ENCODE measurements at regions not wholly inside any gene's neighbourhood (a gene's known extent, or its start where the extent isn't known, plus 50 kb on each side); places are given as distances from the start of the nearest gene placed in this dataset.
A peak's percentile ranks its signal among the peaks of the same experiment; 100 is the strongest.

GRCh38 chrX:116009861-116010710 lies 160.5 kb upstream of the AGTR2 start:
- H3K9me3 ChIP-seq (ENCODE audit: insufficient read depth, low read depth, low read length): no peaks in the 10 kb centered on the region
- H3K9ac ChIP-seq (ENCODE audit: low read depth, low read length, poor library complexity, severe bottlenecking): no peak overlapping the region
- TF ChIP-seq CTCF (conservative IDR thresholded peaks at IDR 0.05; ENCODE audit: low read length) (no peak), EZH2phosphoT487 (IDR thresholded peaks at IDR 0.05; ENCODE audit: borderline replicate concordance) (no peak)
- H3K4me3 ChIP-seq (ENCODE audit: low read length, poor library complexity, severe bottlenecking): peak overlapping the region; percentile 17
- no peaks in the 10 kb centered on the region for H3K4me1 ChIP-seq (ENCODE audit: insufficient read depth, low read length, poor library complexity, severe bottlenecking)
- no peaks in the 10 kb centered on the region for H4K20me1 ChIP-seq (ENCODE audit: insufficient read depth, low read length, poor library complexity, severe bottlenecking)
- peak overlapping the region; percentile 49; the same call in 1 of the 2 replicates for H2AFZ ChIP-seq (ENCODE audit: low read length)
- no peaks in the 10 kb centered on the region for H3K79me2 ChIP-seq (ENCODE audit: insufficient read depth, low read length)
- no peaks in the 10 kb centered on the region for H3K9me2 ChIP-seq (replicated peaks; ENCODE audit: low read depth, low read length)
- no peaks in the 10 kb centered on the region for H3K36me3 ChIP-seq (ENCODE audit: insufficient read depth, low read length)
- no peak overlapping the region for H3K4me2 ChIP-seq (ENCODE audit: low read depth, low read length, poor library complexity, severe bottlenecking)
- H3F3A ChIP-seq (ENCODE audit: low read depth): no peaks in the 10 kb centered on the region
- no peaks in the 10 kb centered on the region for H3K27me3 ChIP-seq (ENCODE audit: insufficient read depth, low read length, poor library complexity, severe bottlenecking)

GRCh38 chrX:116010939-116011338 lies 159.6 kb upstream of the AGTR2 start:
- Histone ChIP-seq H4K20me1 (ENCODE audit: insufficient read depth, low read length, poor library complexity, severe bottlenecking) (no peaks in the 10 kb centered on the region), H3K4me1 (ENCODE audit: insufficient read depth, low read length, poor library complexity, severe bottlenecking) (no peaks in the 10 kb centered on the region), H3K9me2 (replicated peaks; ENCODE audit: low read depth, low read length) (no peaks in the 10 kb centered on the region), H3K27me3 (ENCODE audit: insufficient read depth, low read length, poor library complexity, severe bottlenecking) (no peaks in the 10 kb centered on the region), H3K79me2 (ENCODE audit: insufficient read depth, low read length) (no peaks in the 10 kb centered on the region), H3K9ac (ENCODE audit: low read depth, low read length, poor library complexity, severe bottlenecking) (no peak overlapping the region), H2AFZ (ENCODE audit: low read length) (no peak overlapping the region), H3K9me3 (ENCODE audit: insufficient read depth, low read depth, low read length) (no peaks in the 10 kb centered on the region), H3K4me2 (ENCODE audit: low read depth, low read length, poor library complexity, severe bottlenecking) (no peak overlapping the region), H3F3A (ENCODE audit: low read depth) (no peaks in the 10 kb centered on the region), H3K36me3 (ENCODE audit: insufficient read depth, low read length) (no peaks in the 10 kb centered on the region), H3K4me3 (ENCODE audit: low read length, poor library complexity, severe bottlenecking) (no peak overlapping the region)
- TF ChIP-seq CTCF (conservative IDR thresholded peaks at IDR 0.05; ENCODE audit: low read length): no peak
- no peak for TF ChIP-seq EZH2phosphoT487 (IDR thresholded peaks at IDR 0.05; ENCODE audit: borderline replicate concordance)

- TF ChIP-seq CTCF (conservative IDR thresholded peaks at IDR 0.05; ENCODE audit: low read length): no peak
- TF ChIP-seq EZH2phosphoT487 (IDR thresholded peaks at IDR 0.05; ENCODE audit: borderline replicate concordance): no peak
- H3K36me3 ChIP-seq (ENCODE audit: insufficient read depth, low read length): no peaks in the 10 kb centered on the region
- H2AFZ ChIP-seq (ENCODE audit: low read length): no peak overlapping the region
- H3K9me2 ChIP-seq (replicated peaks; ENCODE audit: low read depth, low read length): no peaks in the 10 kb centered on the region
- H3K4me3 ChIP-seq (ENCODE audit: low read length, poor library complexity, severe bottlenecking): no peak overlapping the region
- no peaks in the 10 kb centered on the region for H3K79me2 ChIP-seq (ENCODE audit: insufficient read depth, low read length)
- H3K9me3 ChIP-seq (ENCODE audit: insufficient read depth, low read depth, low read length): no peaks in the 10 kb centered on the region
- no peak overlapping the region for H3K4me2 ChIP-seq (ENCODE audit: low read depth, low read length, poor library complexity, severe bottlenecking)
- H3K4me1 ChIP-seq (ENCODE audit: insufficient read depth, low read length, poor library complexity, severe bottlenecking): no peaks in the 10 kb centered on the region
- no peaks in the 10 kb centered on the region for H4K20me1 ChIP-seq (ENCODE audit: insufficient read depth, low read length, poor library complexity, severe bottlenecking)
- no peak overlapping the region for H3K9ac ChIP-seq (ENCODE audit: low read depth, low read length, poor library complexity, severe bottlenecking)
- H3F3A ChIP-seq (ENCODE audit: low read depth): no peaks in the 10 kb centered on the region
- H3K27me3 ChIP-seq (ENCODE audit: insufficient read depth, low read length, poor library complexity, severe bottlenecking): no peaks in the 10 kb centered on the region
Measured at GRCh38 chrX:116031331-116031730, 139.2 kb upstream of the AGTR2 start.
